Endothelial cell of umbilical vein (primary cell): ENCODE measurements at regions not wholly inside any gene's neighbourhood (a gene's known extent, or its start where the extent isn't known, plus 50 kb on each side); places are given as distances from the start of the nearest gene placed in this dataset.

Experiments
- BruUV-seq: library from RNA; stranded (reverse); fragments of 400-500 nt; replicated peaks from 2 replicates; lab custom pipeline; 2021; lab: Mats Ljungman, UMichigan
- CTCF ChIA-PET: fragments of 300-600, 350-600 bp; sonication (Branson Sonifier 250); formaldehyde crosslinking; loops from one replicate; lab custom pipeline; 2021; ENCODE audit warnings: antibody characterized with exemption, inconsistent platforms; lab: Charles Lee
- POLR2A ChIA-PET: fragments of 300-600, 350-600 bp; sonication (Branson Sonifier 250); formaldehyde crosslinking; loops from one replicate; lab custom pipeline; 2021; ENCODE audit warnings: antibody characterized with exemption, inconsistent platforms; lab: Charles Lee
- DNase-seq: peaks from one replicate; pipeline ENCODE4 v3.0.0-alpha.2; 2011; ENCODE audit warnings: low read depth, low spot score
- FAIRE-seq: peaks from 2 replicates; lab custom pipeline; 2011; peaks lifted over from hg19 to GRCh38; lab: Jason Lieb, UNC
- H2AFZ ChIP-seq: 2 replicates; pipeline ENCODE4 v1.6.0; 2012; ENCODE audit warnings: low read depth, low read length, control low read depth, inconsistent platforms
- H3K27ac ChIP-seq: 2 replicates; pipeline ENCODE4 v1.5.1; 2011; ENCODE audit warnings: low read depth, mild to moderate bottlenecking, control low read depth, low read length, moderate library complexity; ENCODE audit not compliant: insufficient read depth
- H3K27me3 ChIP-seq, 2 experiments: 2 replicates each; pipeline versions ENCODE4 v1.6.0 to v1.6.1; 2011; ENCODE audit warnings: low read length in 2 of 2, mixed read lengths in 1 of 2; ENCODE audit not compliant: control insufficient read depth in 2 of 2, insufficient read depth in 2 of 2
- H3K36me3 ChIP-seq, 2 experiments: 2 replicates in 1 of 2; 3 replicates in 1 of 2; pipeline ENCODE4 v1.5.1; 2011; ENCODE audit warnings: low read length in 2 of 2, mild to moderate bottlenecking in 1 of 2, moderate library complexity in 1 of 2; ENCODE audit not compliant: control insufficient read depth in 2 of 2, insufficient read depth in 2 of 2; ENCODE audit errors: extremely low read depth in 1 of 2
- H3K4me1 ChIP-seq: 3 replicates; pipeline ENCODE4 v1.5.1; 2011; ENCODE audit warnings: mild to moderate bottlenecking, low read length; ENCODE audit not compliant: control insufficient read depth, insufficient read depth; ENCODE audit errors: extremely low read depth
- H3K4me2 ChIP-seq: 2 replicates; pipeline ENCODE4 v1.6.1; 2011; ENCODE audit warnings: low read length, control low read depth, mixed read lengths; ENCODE audit not compliant: insufficient read depth
- H3K4me3 ChIP-seq, 3 experiments: fragments of 200-600 bp in 1 of 3; sonication (generic), shearing (Covaris generic) in 1 of 3; replicated peaks in 1 of 3; 2 replicates each; pipeline ENCODE4 v1.5.1; 2011 to 2016; ENCODE audit warnings: control low read depth in 3 of 3, low read length in 3 of 3, mild to moderate bottlenecking in 2 of 3, inconsistent platforms in 1 of 3, low read depth in 1 of 3, moderate library complexity in 1 of 3; ENCODE audit not compliant: insufficient read depth in 1 of 3
- H3K79me2 ChIP-seq: 2 replicates; pipeline ENCODE4 v1.6.0; 2012; ENCODE audit warnings: low read length, inconsistent platforms; ENCODE audit not compliant: control insufficient read depth, insufficient read depth
- H3K9ac ChIP-seq: replicated peaks from 2 replicates; pipeline ENCODE3; 2011; ENCODE audit warnings: low read length, control low read depth; ENCODE audit not compliant: insufficient read depth; ENCODE audit errors: extremely low read depth
- H3K9me1 ChIP-seq: replicated peaks from 3 replicates; pipeline ENCODE4 v1.6.0; 2011; ENCODE audit warnings: mild to moderate bottlenecking, low read length; ENCODE audit not compliant: control insufficient read depth, insufficient read depth; ENCODE audit errors: extremely low read depth
- H3K9me3 ChIP-seq: replicated peaks from 2 replicates; pipeline ENCODE4 v1.5.1; 2012; ENCODE audit warnings: low read length, inconsistent platforms; ENCODE audit not compliant: control insufficient read depth, insufficient read depth
- H4K20me1 ChIP-seq: replicated peaks from 2 replicates; pipeline ENCODE3; 2011; ENCODE audit warnings: mild to moderate bottlenecking, low read length; ENCODE audit not compliant: control insufficient read depth, insufficient read depth; ENCODE audit errors: extremely low read depth
- CTCF ChIP-seq, 2 donors: IDR thresholded peaks; 1 replicate in 1 of 2; 2 replicates in 1 of 2; pipeline ENCODE4 v1.5.1; 2011; ENCODE audit warnings: low read length in 2 of 2, mild to moderate bottlenecking in 2 of 2, moderate library complexity in 2 of 2, control low read depth in 1 of 2, inconsistent platforms in 1 of 2, low read depth in 1 of 2; ENCODE audit not compliant: insufficient read depth in 1 of 2; ENCODE audit errors: extremely low read depth in 1 of 2
- EZH2 ChIP-seq: IDR thresholded peaks from 2 replicates; pipeline ENCODE4 v1.6.1; 2012; ENCODE audit warnings: borderline replicate concordance, low read depth, mild to moderate bottlenecking, moderate library complexity, low read length, inconsistent platforms; ENCODE audit not compliant: severe bottlenecking
- FOS ChIP-seq: IDR thresholded peaks from 2 replicates; pipeline ENCODE4 v1.6.1; 2011; ENCODE audit warnings: mild to moderate bottlenecking, low read length, moderate library complexity, borderline replicate concordance; ENCODE audit not compliant: insufficient read depth
- GATA2 ChIP-seq: IDR thresholded peaks from 2 replicates; pipeline ENCODE4 v1.7.0; 2011; ENCODE audit warnings: low read depth, mild to moderate bottlenecking, moderate library complexity, mixed read lengths, low read length; ENCODE audit not compliant: insufficient read length, insufficient read depth
- JUN ChIP-seq: IDR thresholded peaks from 2 replicates; pipeline ENCODE4 v1.6.1; 2011; ENCODE audit warnings: borderline replicate concordance, low read depth; ENCODE audit not compliant: insufficient read length, insufficient read depth
- MAX ChIP-seq: IDR thresholded peaks from 2 replicates; pipeline ENCODE4 v1.6.1; 2011; ENCODE audit not compliant: insufficient read depth, insufficient read length
- MYC ChIP-seq: IDR thresholded peaks from one replicate; pipeline ENCODE4 v1.6.1; 2011; ENCODE audit warnings: mild to moderate bottlenecking, low read depth, low read length
- POLR2A ChIP-seq: IDR thresholded peaks from 2 replicates; pipeline ENCODE4 v1.6.1; 2012; ENCODE audit warnings: low read depth, mild to moderate bottlenecking, control low read depth, low read length
- POLR2AphosphoS5 ChIP-seq: IDR thresholded peaks from 2 replicates; pipeline ENCODE4 v1.6.1; 2012; ENCODE audit warnings: low read depth, mild to moderate bottlenecking, control low read depth, low read length, moderate library complexity; ENCODE audit not compliant: insufficient read depth
- dilution Hi-C: fragments of 300-500 bp; cut with MboI; formaldehyde crosslinking; loops from one replicate; pipeline ENCODE4 v1.15.0; 2019; ENCODE audit warnings: low sequenced_read_pairs; ENCODE audit not compliant: extremely low pct_ligation_motif_present
- intact Hi-C: fragments of 100-400 bp; cut with micrococcal nuclease; formaldehyde crosslinking; loops from one replicate; pipeline ENCODE4 v1.10.0; 2022

- BruUV-seq, result no TSS peak
- Histone ChIP-seq H4K20me1 (no peaks in the 10 kb centered on the region), H3K9me1 (no peaks in the 10 kb centered on the region), H3K9me3 (no peaks in the 10 kb centered on the region), H3K4me1 (no peaks in the 10 kb centered on the region), H3K27me3 (no peaks in the 10 kb centered on the region), H3K9ac (no peak overlapping the region), H3K4me2 (no peak overlapping the region), H3K79me2 (no peaks in the 10 kb centered on the region), H2AFZ (no peak overlapping the region), H3K36me3 (no peaks in the 10 kb centered on the region), H3K27ac (no peak overlapping the region), H3K4me3 (no peak overlapping the region)
- no peak for DNase-seq
- TF ChIP-seq POLR2A (no peak), MAX (no peak), JUN (no peak), GATA2 (no peak), CTCF (IDR thresholded peaks at IDR 0.05; ENCODE audit: extremely low read depth in 1 of 2, insufficient read depth in 1 of 2, low read depth in 1 of 2, low read length in 2 of 2) (no peak), FOS (no peak), POLR2AphosphoS5 (no peak), EZH2 (no peak), MYC (no peak)
- CTCF ChIA-PET, result no interaction called here
- intact Hi-C loops (no loop called here), dilution Hi-C loops (no loop called here)
- POLR2A ChIA-PET, result no interaction called here
- no peak for FAIRE-seq
Measured at GRCh38 chr10:20473023-20473760, 423.9 kb downstream of the NEBL start.
